ENCODE measurements at regions not wholly inside any gene's neighbourhood (a gene's known extent, or its start where the extent isn't known, plus 50 kb on each side); places are given as distances from the start of the nearest gene placed in this dataset.
"Not testable (repeated sequence)": the region's sequence is repeated elsewhere in the genome, so short reads cannot be mapped to it uniquely, and the experiment has no call there.

- intact Hi-C loops (cut with DNase I) = no loop called here
Observed at GRCh38 chr14:86788224-86788623, 1204.8 kb downstream of the GALC start.

GRCh38 chr14:86787717-86788116 lies 1205.3 kb downstream of the GALC start:
- intact Hi-C loops (cut with DNase I) = no loop called here
- DNase-seq (ENCODE audit: low spot score) = no peak
- ATAC-seq = no peak

More at GRCh38 chr14:86788224-86788623, 1204.8 kb downstream of the GALC start:
- DNase-seq (ENCODE audit: low spot score) (no peak), ATAC-seq (no peak)

GRCh38 chr14:86782092-86782580 lies 1210.8 kb downstream of the GALC start:
- intact Hi-C loops (cut with DNase I) = no loop called here
- ATAC-seq (no peak), DNase-seq (ENCODE audit: low spot score) (no peak)

GRCh38 chr14:86780876-86781510 lies 1212.0 kb downstream of the GALC start:
- intact Hi-C loops (cut with DNase I) = no loop called here
- no peak for ATAC-seq
- no peak for DNase-seq (ENCODE audit: low spot score)

- ATAC-seq (no peak), DNase-seq (ENCODE audit: low spot score) (no peak)
- intact Hi-C loops (cut with DNase I) = no loop called here
Observed at GRCh38 chr14:86780461-86780860, 1212.5 kb downstream of the GALC start.

GRCh38 chr14:86779416-86779815 lies 1213.6 kb downstream of the GALC start:
- intact Hi-C loops (cut with DNase I) = no loop called here
- ATAC-seq (no peak), DNase-seq (ENCODE audit: low spot score) (no peak)

- DNase-seq (ENCODE audit: low spot score) (no peak), ATAC-seq (no peak)
- intact Hi-C loops (cut with DNase I) = no loop called here
Observed at GRCh38 chr14:86777963-86778602, 1214.9 kb downstream of the GALC start.

GRCh38 chr14:86775896-86776295 lies 1217.1 kb downstream of the GALC start:
- DNase-seq (ENCODE audit: low spot score); intact Hi-C loops (cut with DNase I); ATAC-seq: not testable (repeated sequence)

GRCh38 chr14:86774916-86775315 lies 1218.1 kb downstream of the GALC start:
- intact Hi-C loops (cut with DNase I) = no loop called here
- DNase-seq (ENCODE audit: low spot score) (no peak), ATAC-seq (no peak)

- ATAC-seq = no peak
- intact Hi-C loops (cut with DNase I) = no loop called here
Observed at GRCh38 chr14:86772075-86772474, 1220.9 kb downstream of the GALC start.

GRCh38 chr14:86770186-86770585 lies 1222.8 kb downstream of the GALC start:
- DNase-seq (ENCODE audit: low spot score) = no peak
- intact Hi-C loops (cut with DNase I) = no loop called here
- no peak for ATAC-seq

More at GRCh38 chr14:86772075-86772474, 1220.9 kb downstream of the GALC start:
- DNase-seq (ENCODE audit: low spot score) = no peak

- DNase-seq (ENCODE audit: low spot score) = no peak
- ATAC-seq = peak; percentile 10
- intact Hi-C loops (cut with DNase I) = no loop called here
Observed at GRCh38 chr14:86766469-86766868, 1226.5 kb downstream of the GALC start.

GRCh38 chr14:86761611-86762010 lies 1231.4 kb downstream of the GALC start:
- no peak for DNase-seq (ENCODE audit: low spot score)
- intact Hi-C loops (cut with DNase I) = no loop called here

GRCh38 chr14:86756521-86757190 lies 1226.7 kb downstream of the FLRT2 start:
- intact Hi-C loops (cut with DNase I) = no loop called here

More at GRCh38 chr14:86761611-86762010, 1231.4 kb downstream of the GALC start:
- ATAC-seq = no peak

GRCh38 chr14:86750488-86750887 lies 1220.5 kb downstream of the FLRT2 start:
- ATAC-seq; DNase-seq (ENCODE audit: low spot score); intact Hi-C loops (cut with DNase I): not testable (repeated sequence)

More at GRCh38 chr14:86756521-86757190, 1226.7 kb downstream of the FLRT2 start:
- no peak for DNase-seq (ENCODE audit: low spot score)
- no peak for ATAC-seq

GRCh38 chr14:86739761-86740160 lies 1209.8 kb downstream of the FLRT2 start:
- DNase-seq (ENCODE audit: low spot score) = no peak
- intact Hi-C loops (cut with DNase I) = no loop called here
- ATAC-seq = no peak

GRCh38 chr14:86731427-86731826 lies 1201.5 kb downstream of the FLRT2 start:
- intact Hi-C loops (cut with DNase I); DNase-seq (ENCODE audit: low spot score); ATAC-seq: not testable (repeated sequence)

- intact Hi-C loops (cut with DNase I) = no loop called here
Observed at GRCh38 chr14:86723254-86723624, 1193.3 kb downstream of the FLRT2 start.

GRCh38 chr14:86722612-86723253 lies 1192.8 kb downstream of the FLRT2 start:
- DNase-seq (ENCODE audit: low spot score) (no peak), ATAC-seq (no peak)
- intact Hi-C loops (cut with DNase I) = no loop called here

More at GRCh38 chr14:86723254-86723624, 1193.3 kb downstream of the FLRT2 start:
- DNase-seq (ENCODE audit: low spot score) = no peak
- no peak for ATAC-seq

All from sciatic nerve (tissue), 2 donors.